B cell (primary cell): ENCODE measurements at regions not wholly inside any gene's neighbourhood (a gene's known extent, or its start where the extent isn't known, plus 50 kb on each side); places are given as distances from the start of the nearest gene placed in this dataset.

Experiments
- ATAC-seq: fragments of 200-7000 bp; cut with Tn5 transposase; one replicate; pipeline ENCODE4 v1.10.0; 2021; ENCODE audit warnings: low read depth, mild to moderate bottlenecking, moderate number of reproducible peaks, moderate library complexity
- CTCF ChIA-PET: fragments of 350-600 bp; sonication (Branson Sonifier 250); formaldehyde crosslinking; loops from one replicate; lab custom pipeline; 2021; ENCODE audit warnings: antibody characterized with exemption, inconsistent platforms; lab: Charles Lee
- POLR2A ChIA-PET: fragments of 350-600 bp; sonication (Branson Sonifier 250); formaldehyde crosslinking; loops from one replicate; lab custom pipeline; 2021; ENCODE audit warnings: antibody characterized with exemption; lab: Charles Lee
- DNase-seq: peaks from one replicate; pipeline ENCODE4 v3.0.0; 2013
- H2AFZ ChIP-seq: 2 replicates; pipeline ENCODE4 v1.6.1; 2012; ENCODE audit warnings: mild to moderate bottlenecking, low read depth, low read length; ENCODE audit not compliant: insufficient read depth, poor library complexity, severe bottlenecking
- H3K27ac ChIP-seq, 2 donors: 1 replicate in 1 of 2; 2 replicates in 1 of 2; pipeline ENCODE4 v1.5.1; 2012 to 2013; ENCODE audit warnings: low read length in 2 of 2, mild to moderate bottlenecking in 2 of 2, moderate library complexity in 1 of 2
- H3K27me3 ChIP-seq, 4 experiments: fragments of 200-600 bp in 1 of 4; sonication (generic) in 1 of 4; replicated peaks in 1 of 4; 1 replicate in 2 of 4; 2 replicates in 2 of 4; pipeline versions ENCODE4 v1.6.1 to v1.7.0; 2013 to 2016; ENCODE audit warnings: low read length in 3 of 4, mild to moderate bottlenecking in 2 of 4, mixed read lengths in 1 of 4, moderate library complexity in 1 of 4; ENCODE audit not compliant: insufficient read depth in 4 of 4, control insufficient read depth in 3 of 4; ENCODE audit errors: control extremely low read depth in 1 of 4
- H3K36me3 ChIP-seq, 2 experiments: replicated peaks in 1 of 2; 1 replicate in 1 of 2; 2 replicates in 1 of 2; pipeline versions ENCODE4 v1.6.1 to v1.7.1; 2013; ENCODE audit warnings: low read length in 1 of 2; ENCODE audit not compliant: insufficient read depth in 2 of 2, control insufficient read depth in 1 of 2; ENCODE audit errors: control extremely low read depth in 1 of 2, extremely low read depth in 1 of 2
- H3K4me1 ChIP-seq, 2 donors: fragments of 200-600 bp in 1 of 2; sonication (generic) in 1 of 2; 1 replicate in 1 of 2; 2 replicates in 1 of 2; pipeline versions ENCODE4 v1.5.1 to v1.6.1; 2013 to 2017; ENCODE audit warnings: low read length in 2 of 2; ENCODE audit not compliant: control insufficient read depth in 2 of 2, insufficient read depth in 2 of 2
- H3K4me2 ChIP-seq: replicated peaks from 2 replicates; pipeline ENCODE3; 2012; ENCODE audit warnings: mild to moderate bottlenecking, low read depth, low read length; ENCODE audit not compliant: poor library complexity, severe bottlenecking
- H3K4me3 ChIP-seq, 5 experiments: fragments of 200-600 bp in 1 of 5; sonication (generic) in 1 of 5; 1 replicate in 3 of 5; 2 replicates in 2 of 5; pipeline versions ENCODE4 v1.5.1 to v1.7.0; 2011 to 2016; ENCODE audit warnings: low read length in 4 of 5, mild to moderate bottlenecking in 4 of 5, low read depth in 2 of 5, control low read depth in 1 of 5, moderate library complexity in 1 of 5; ENCODE audit not compliant: insufficient read depth in 1 of 5; ENCODE audit errors: control extremely low read depth in 1 of 5, extremely low read depth in 1 of 5
- H3K79me2 ChIP-seq: fragments of 200-600 bp; sonication (generic); one replicate; pipeline ENCODE4 v1.6.0; 2016; ENCODE audit warnings: low read length; ENCODE audit not compliant: control insufficient read depth, insufficient read depth
- H3K9ac ChIP-seq: fragments of 200-600 bp; sonication (generic); 2 replicates; pipeline ENCODE4 v1.6.1; 2017; ENCODE audit warnings: mild to moderate bottlenecking, low read length, moderate library complexity
- H3K9me3 ChIP-seq, 3 donors: one replicate each; pipeline versions ENCODE4 v1.6.1 to v1.7.1; 2013; ENCODE audit warnings: low read length in 2 of 3; ENCODE audit not compliant: control insufficient read depth in 2 of 3, insufficient read depth in 1 of 3; ENCODE audit errors: control extremely low read depth in 1 of 3
- H4K20me1 ChIP-seq: 2 replicates; pipeline ENCODE4 v1.6.0; 2012; ENCODE audit warnings: mild to moderate bottlenecking, low read length; ENCODE audit not compliant: insufficient read depth, control insufficient read depth, poor library complexity, severe bottlenecking
- H3K27ac Mint-ChIP-seq: one replicate; pipeline ENCODE4 v1.8.0; 2021; ENCODE audit warnings: mixed read lengths
- H3K27me3 Mint-ChIP-seq: one replicate; pipeline ENCODE4 v1.8.0; 2021; ENCODE audit warnings: mixed read lengths
- H3K4me1 Mint-ChIP-seq: one replicate; pipeline ENCODE4 v1.8.0; 2021; ENCODE audit warnings: mixed read lengths
- H3K4me3 Mint-ChIP-seq: one replicate; pipeline ENCODE4 v1.8.0; 2021; ENCODE audit warnings: mixed read lengths
- H3K9me3 Mint-ChIP-seq: one replicate; pipeline ENCODE4 v1.8.0; 2022; ENCODE audit warnings: mixed read lengths; ENCODE audit not compliant: insufficient read depth
- CTCF ChIP-seq: fragments of 200-600 bp; IDR thresholded peaks from one replicate; pipeline ENCODE4 v1.8.0; 2022; ENCODE audit warnings: antibody characterized with exemption, mild to moderate bottlenecking
- EZH2 ChIP-seq: IDR thresholded peaks from 2 replicates; pipeline ENCODE4 v1.6.1; 2012; ENCODE audit warnings: borderline replicate concordance, low read depth, mild to moderate bottlenecking, moderate library complexity, low read length; ENCODE audit not compliant: insufficient read depth, poor library complexity, severe bottlenecking
- WGBS: methylation state at CpG from one replicate; pipeline ENCODE4 v1.1.5; 2013; ENCODE audit warnings: missing lambda C conversion rate; ENCODE audit not compliant: insufficient coverage; 5-methylcytosine and 5-hydroxymethylcytosine counted together
- intact Hi-C: fragments of 100-400 bp; cut with micrococcal nuclease; formaldehyde crosslinking; loops from one replicate; pipeline ENCODE4 v1.10.0; 2022

DNA sequence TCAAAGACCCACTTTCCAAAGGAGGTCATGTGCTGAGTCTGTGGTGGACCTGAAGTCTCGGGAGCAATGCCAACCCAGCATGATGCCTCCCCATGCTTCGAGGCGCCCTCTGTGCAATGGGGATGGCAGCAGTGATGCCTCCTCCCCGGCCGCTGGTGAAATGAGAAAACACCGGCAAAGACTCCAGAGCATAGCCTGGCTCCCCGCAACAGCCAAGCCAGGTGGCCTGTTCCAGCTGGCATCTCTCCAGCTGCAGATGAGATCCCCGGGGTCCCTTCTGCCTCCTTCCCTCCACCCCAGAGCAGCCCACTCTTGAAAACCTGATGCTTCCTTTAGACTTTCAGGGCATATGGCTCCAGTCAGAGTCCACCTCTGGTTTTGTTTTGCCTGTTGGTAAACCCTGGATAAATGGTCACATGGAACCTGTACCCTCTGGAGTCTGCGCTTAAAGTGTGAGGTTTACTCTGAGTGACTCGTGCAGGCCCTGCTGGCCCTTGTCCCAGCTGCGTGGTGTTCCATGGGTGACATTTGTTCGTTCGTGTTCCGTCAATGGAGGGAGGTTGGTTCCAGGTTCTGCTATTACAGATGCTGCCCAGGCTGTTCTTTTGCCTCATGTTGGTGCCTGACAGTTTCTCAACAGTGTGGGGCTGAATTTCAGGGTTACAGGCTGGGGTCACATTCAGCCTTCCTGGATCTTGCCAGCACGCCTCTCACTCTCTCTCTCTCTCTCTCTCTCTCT, 181.8 kb upstream of the CIBAR2 start:
- POLR2A ChIA-PET = no interaction called here

More for the DNA sequence above, 181.8 kb upstream of the CIBAR2 start:
- H3K36me3 ChIP-seq = no peaks in the 10 kb centered on the region
- no peaks in the 10 kb centered on the region for H3K79me2 ChIP-seq
- H3K4me1 ChIP-seq = peaks cover 0 to 3% of the 10 kb centered on the region in 2 donors
- Mint-ChIP-seq H3K9me3 (no peaks in the 10 kb centered on the region), H3K27ac (no peak overlapping the region), H3K27me3 (peaks cover 9% of the 10 kb centered on the region), H3K4me3 (no peak overlapping the region), H3K4me1 (no peaks in the 10 kb centered on the region)
- TF ChIP-seq CTCF (no peak), EZH2 (no peak)
- H3K4me3 ChIP-seq = no peak overlapping the region
- no peaks in the 10 kb centered on the region for H4K20me1 ChIP-seq
- H3K9me3 ChIP-seq = no peaks in the 10 kb centered on the region
- intact Hi-C loops = no loop called here
- H2AFZ ChIP-seq = no peak overlapping the region
- DNase-seq (no peak), ATAC-seq (no peak)
- peaks cover 0 to 4% (median 0%) of the 10 kb centered on the region in 4 experiments for H3K27me3 ChIP-seq
- CTCF ChIA-PET = no interaction called here
- no peak overlapping the region for H3K9ac ChIP-seq
- no peak overlapping the region for H3K4me2 ChIP-seq
- H3K27ac ChIP-seq = no peak overlapping the region
- WGBS = 69% methylated on average over 14 of the region's 15 CpGs
